Esophagus squamous epithelium (tissue), 5 donors: ENCODE measurements at regions not wholly inside any gene's neighbourhood (a gene's known extent, or its start where the extent isn't known, plus 50 kb on each side); places are given as distances from the start of the nearest gene placed in this dataset.

Source experiments
- DNase-seq: peaks from one replicate; lab custom pipeline; 2025; lab: John Stamatoyannopoulos, UW
- H3K27ac ChIP-seq, 4 donors: fragments of 200-600 bp; sonication (generic); one replicate each; pipeline ENCODE4 v1.5.1; 2016 to 2019; ENCODE audit warnings: mild to moderate bottlenecking in 1 of 4
- H3K27me3 ChIP-seq, 4 donors: fragments of 200-600 bp; sonication (generic); 1 replicate in 3 of 4; 2 replicates in 1 of 4; pipeline versions ENCODE4 v1.5.1 to v1.6.0; 2017 to 2021; ENCODE audit warnings: antibody characterized with exemption in 1 of 4
- H3K36me3 ChIP-seq, 3 donors: fragments of 200-600 bp; sonication (generic); one replicate each; pipeline ENCODE4 v1.5.1; 2016 to 2019
- H3K4me1 ChIP-seq, 3 donors: fragments of 200-600 bp; sonication (generic); one replicate each; pipeline ENCODE4 v1.5.1; 2017 to 2019
- H3K4me3 ChIP-seq, 4 donors: fragments of 200-600 bp; sonication (generic); 1 replicate in 3 of 4; 2 replicates in 1 of 4; pipeline ENCODE4 v1.5.1; 2016 to 2019; ENCODE audit warnings: mild to moderate bottlenecking in 2 of 4, moderate library complexity in 1 of 4
- H3K9me3 ChIP-seq, 3 donors: fragments of 200-600 bp; sonication (generic); one replicate each; pipeline ENCODE4 v1.5.1; 2016 to 2019
- CTCF ChIP-seq, 6 experiments: fragments of 450-650 bp in 4 of 6; fragments of 200-600 bp in 2 of 6; sonication (generic) in 2 of 6; IDR thresholded peaks; one replicate each; pipeline ENCODE4 v1.5.1; 2016 to 2019; ENCODE audit warnings: antibody characterized with exemption in 6 of 6, mild to moderate bottlenecking in 4 of 6, moderate library complexity in 4 of 6
- POLR2A ChIP-seq, 4 donors: fragments of 450-650 bp; IDR thresholded peaks; one replicate each; pipeline ENCODE4 v1.6.1; 2017; ENCODE audit warnings: antibody characterized with exemption in 4 of 4, mild to moderate bottlenecking in 4 of 4, moderate library complexity in 3 of 4
- WGBS, 2 donors: methylation state at CpG; one replicate each; pipeline ENCODE4 v1.1.5; 2018; 5-methylcytosine and 5-hydroxymethylcytosine counted together
- intact Hi-C: fragments of 100-400 bp; cut with DNase I; formaldehyde crosslinking; loops from one replicate; pipeline ENCODE4 v1.15.0; 2022
- donor health status: DM: yes; HTN: yes; CAD: no.

- Histone ChIP-seq H3K4me1 (no peaks in the 10 kb centered on the region), H3K9me3 (no peaks in the 10 kb centered on the region), H3K36me3 (no peaks in the 10 kb centered on the region), H3K4me3 (no peak overlapping the region), H3K27ac (no peak overlapping the region), H3K27me3 (no peaks in the 10 kb centered on the region)
- WGBS, 2 donors: 31 to 61% methylated on average over 2 of the region's 2 CpGs
- no peak for DNase-seq
- TF ChIP-seq CTCF (IDR thresholded peaks at IDR 0.05): no peak
- no peak for TF ChIP-seq POLR2A (IDR thresholded peaks at IDR 0.05)
- intact Hi-C loops: no loop called here
Measured at GRCh38 chr13:54628383-54628782, 1599.8 kb downstream of the OLFM4 start.

- Histone ChIP-seq H3K4me3 (no peak overlapping the region), H3K36me3 (no peaks in the 10 kb centered on the region), H3K27ac (no peak overlapping the region), H3K4me1 (no peaks in the 10 kb centered on the region), H3K27me3 (no peaks in the 10 kb centered on the region), H3K9me3 (no peaks in the 10 kb centered on the region)
- no peak for DNase-seq
- WGBS, 2 donors: 34 to 37% methylated on average over 5 of the region's 5 CpGs
- intact Hi-C loops: no loop called here
- TF ChIP-seq POLR2A (IDR thresholded peaks at IDR 0.05): no peak
- no peak for TF ChIP-seq CTCF (IDR thresholded peaks at IDR 0.05)
Measured at GRCh38 chr13:54633456-54633855, 1604.8 kb downstream of the OLFM4 start.

GRCh38 chr13:54636231-54636630 is 1607.6 kb downstream of the OLFM4 start:
- TF ChIP-seq CTCF (IDR thresholded peaks at IDR 0.05) (no peak), POLR2A (IDR thresholded peaks at IDR 0.05) (no peak)
- Histone ChIP-seq H3K36me3 (no peaks in the 10 kb centered on the region), H3K4me1 (no peaks in the 10 kb centered on the region), H3K9me3 (no peaks in the 10 kb centered on the region), H3K4me3 (no peak overlapping the region), H3K27ac (no peak overlapping the region), H3K27me3 (no peaks in the 10 kb centered on the region)
- intact Hi-C loops: no loop called here
- DNase-seq: no peak
- 70 to 79% methylated on average over 2 of the region's 2 CpGs for WGBS, 2 donors

- intact Hi-C loops: no loop called here
Measured at GRCh38 chr13:54637366-54637765, 1608.8 kb downstream of the OLFM4 start.

GRCh38 chr13:54640719-54641118 is 1612.1 kb downstream of the OLFM4 start:
- H3K4me3 ChIP-seq: no peak overlapping the region
- TF ChIP-seq CTCF (IDR thresholded peaks at IDR 0.05) (no peak), POLR2A (IDR thresholded peaks at IDR 0.05) (no peak)
- H3K4me1 ChIP-seq: no peaks in the 10 kb centered on the region
- H3K27me3 ChIP-seq: no peaks in the 10 kb centered on the region
- H3K36me3 ChIP-seq: no peaks in the 10 kb centered on the region
- intact Hi-C loops: no loop called here
- no peak overlapping the region for H3K27ac ChIP-seq
- DNase-seq: no peak
- no peaks in the 10 kb centered on the region for H3K9me3 ChIP-seq

More at GRCh38 chr13:54637366-54637765, 1608.8 kb downstream of the OLFM4 start:
- Histone ChIP-seq H3K36me3 (no peaks in the 10 kb centered on the region), H3K27ac (no peak overlapping the region), H3K9me3 (no peaks in the 10 kb centered on the region), H3K4me1 (no peaks in the 10 kb centered on the region), H3K4me3 (no peak overlapping the region), H3K27me3 (no peaks in the 10 kb centered on the region)
- TF ChIP-seq CTCF (IDR thresholded peaks at IDR 0.05): no peak
- DNase-seq: no peak
- 27 to 43% methylated on average over 1 of the region's 1 CpG for WGBS, 2 donors
